ENCODE measurements at regions not wholly inside any gene's neighbourhood (a gene's known extent, or its start where the extent isn't known, plus 50 kb on each side); places are given as distances from the start of the nearest gene placed in this dataset.

GRCh38 chr11:134463716-134464115 is 51.7 kb upstream of the B3GAT1 start:
- DNase-seq, result no peak
